ENCODE measurements at regions not wholly inside any gene's neighbourhood (a gene's known extent, or its start where the extent isn't known, plus 50 kb on each side); places are given as distances from the start of the nearest gene placed in this dataset.

DNA sequence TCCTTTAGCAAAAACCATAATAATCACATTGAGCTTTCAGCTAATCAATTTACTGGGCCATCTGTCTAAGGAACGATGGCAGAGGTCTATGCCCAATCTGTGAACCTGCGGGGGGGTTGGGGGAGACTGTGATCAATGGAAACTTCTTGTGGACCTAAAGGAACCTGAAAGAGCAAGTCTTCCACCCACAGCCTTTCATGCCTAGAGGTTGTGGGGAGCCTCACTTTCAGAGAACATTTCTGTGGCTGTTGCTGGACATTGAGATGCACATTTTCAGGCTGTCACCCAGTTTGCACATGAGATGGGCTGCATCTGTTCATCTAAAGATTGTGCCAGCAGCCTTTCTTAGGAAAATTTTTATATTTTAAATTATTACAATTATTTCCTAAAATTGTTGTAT, 310.0 kb upstream of the SPTLC3 start:
- no peak overlapping the region for H3K27ac ChIP-seq (ENCODE audit: low read depth, low read length)
- H4K20me1 ChIP-seq (ENCODE audit: insufficient read depth, low read length) = no peaks in the 10 kb centered on the region
- H3K27me3 Mint-ChIP-seq (ENCODE audit: low read depth, unreplicated experiment) = no peaks in the 10 kb centered on the region
- no peaks in the 10 kb centered on the region for H3K9me3 ChIP-seq (ENCODE audit: insufficient read depth, low read depth, low read length)
- no peak overlapping the region for H3K4me2 ChIP-seq (ENCODE audit: low read length)
- H3K36me3 Mint-ChIP-seq (ENCODE audit: low read depth, unreplicated experiment) = no peaks in the 10 kb centered on the region
- no peak for TF ChIP-seq EZH2 (IDR thresholded peaks at IDR 0.05; ENCODE audit: insufficient read depth, low read length)
- TF ChIP-seq, protein P1, sequence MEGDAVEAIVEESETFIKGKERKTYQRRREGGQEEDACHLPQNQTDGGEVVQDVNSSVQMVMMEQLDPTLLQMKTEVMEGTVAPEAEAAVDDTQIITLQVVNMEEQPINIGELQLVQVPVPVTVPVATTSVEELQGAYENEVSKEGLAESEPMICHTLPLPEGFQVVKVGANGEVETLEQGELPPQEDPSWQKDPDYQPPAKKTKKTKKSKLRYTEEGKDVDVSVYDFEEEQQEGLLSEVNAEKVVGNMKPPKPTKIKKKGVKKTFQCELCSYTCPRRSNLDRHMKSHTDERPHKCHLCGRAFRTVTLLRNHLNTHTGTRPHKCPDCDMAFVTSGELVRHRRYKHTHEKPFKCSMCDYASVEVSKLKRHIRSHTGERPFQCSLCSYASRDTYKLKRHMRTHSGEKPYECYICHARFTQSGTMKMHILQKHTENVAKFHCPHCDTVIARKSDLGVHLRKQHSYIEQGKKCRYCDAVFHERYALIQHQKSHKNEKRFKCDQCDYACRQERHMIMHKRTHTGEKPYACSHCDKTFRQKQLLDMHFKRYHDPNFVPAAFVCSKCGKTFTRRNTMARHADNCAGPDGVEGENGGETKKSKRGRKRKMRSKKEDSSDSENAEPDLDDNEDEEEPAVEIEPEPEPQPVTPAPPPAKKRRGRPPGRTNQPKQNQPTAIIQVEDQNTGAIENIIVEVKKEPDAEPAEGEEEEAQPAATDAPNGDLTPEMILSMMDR (IDR thresholded peaks at IDR 0.05; ENCODE audit: insufficient read depth, low read depth, low read length) = no peak
- DNase-seq (ENCODE audit: low read depth) (no peak), FAIRE-seq (no peak)
- no peaks in the 10 kb centered on the region for H3K36me3 ChIP-seq (ENCODE audit: insufficient read depth, low read length)
- no peaks in the 10 kb centered on the region for H3K4me1 Mint-ChIP-seq (ENCODE audit: low read depth, unreplicated experiment)
- H3K27me3 ChIP-seq (ENCODE audit: insufficient read depth, low read length) = no peaks in the 10 kb centered on the region
- H3K9me3 Mint-ChIP-seq (ENCODE audit: unreplicated experiment) = no peaks in the 10 kb centered on the region
- H3K79me2 ChIP-seq (ENCODE audit: insufficient read depth, low read length) = no peaks in the 10 kb centered on the region
- H3K27ac Mint-ChIP-seq (ENCODE audit: unreplicated experiment) = no peak overlapping the region
- no peaks in the 10 kb centered on the region for H3K4me1 ChIP-seq (ENCODE audit: insufficient read depth, low read length)
- no peak overlapping the region for H3K4me3 ChIP-seq (ENCODE audit: insufficient read depth, low read depth, low read length)
- H3K9ac ChIP-seq (ENCODE audit: low read length) = no peak overlapping the region
- H2AFZ ChIP-seq (ENCODE audit: low read depth, low read length) = no peak overlapping the region
- H3K4me3 Mint-ChIP-seq (ENCODE audit: unreplicated experiment) = no peak overlapping the region

DNA sequence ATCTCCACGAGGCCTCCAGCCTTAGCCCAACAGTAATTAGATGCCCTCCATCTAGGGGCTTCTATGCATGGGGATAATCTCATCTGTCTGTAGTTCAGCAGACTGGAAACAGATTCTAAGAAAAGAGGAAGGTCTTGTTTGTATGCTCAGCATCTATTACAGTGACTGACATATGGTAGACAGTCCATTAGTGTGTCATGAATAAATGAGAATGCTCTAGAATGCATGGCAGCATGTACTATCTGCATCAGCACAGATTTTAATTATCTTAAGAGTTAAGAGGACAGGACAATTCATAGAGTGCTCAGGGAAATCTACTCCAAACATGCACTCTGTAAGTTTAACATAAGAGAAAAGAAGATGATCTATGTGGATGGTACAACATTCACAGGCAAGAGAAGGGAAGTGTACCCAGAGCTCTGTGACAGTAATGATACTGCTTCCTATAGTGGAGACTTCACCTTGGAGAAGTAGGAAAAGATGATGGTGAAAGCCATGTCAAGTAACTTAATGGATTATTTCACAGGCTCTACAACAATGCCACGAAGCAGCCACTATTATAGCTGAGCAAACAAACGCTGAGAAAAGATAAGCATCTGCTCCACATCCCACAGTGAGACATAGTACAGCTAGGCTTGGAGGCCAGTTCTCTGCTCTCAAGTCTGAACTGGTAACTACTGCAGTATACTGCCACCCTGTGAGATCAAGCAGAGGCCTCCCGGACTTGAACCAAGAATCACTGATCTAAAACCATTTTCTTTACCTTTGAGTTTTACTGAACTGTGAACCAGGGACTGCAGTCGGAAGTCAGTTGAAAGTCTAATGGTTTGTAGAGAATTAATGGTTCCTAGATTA, 309.2 kb upstream of the SPTLC3 start:
- no peak overlapping the region for H3K27ac ChIP-seq (ENCODE audit: low read depth, low read length)
- no peak overlapping the region for H3K27ac Mint-ChIP-seq (ENCODE audit: unreplicated experiment)

More for the DNA sequence above, 309.2 kb upstream of the SPTLC3 start:
- TF ChIP-seq EZH2 (IDR thresholded peaks at IDR 0.05; ENCODE audit: insufficient read depth, low read length) = no peak
- TF ChIP-seq, protein P1 (IDR thresholded peaks at IDR 0.05; ENCODE audit: insufficient read depth, low read depth, low read length) = no peak
- Histone ChIP-seq H3K4me1 (ENCODE audit: insufficient read depth, low read length) (no peaks in the 10 kb centered on the region), H4K20me1 (ENCODE audit: insufficient read depth, low read length) (no peaks in the 10 kb centered on the region), H3K36me3 (ENCODE audit: insufficient read depth, low read length) (no peaks in the 10 kb centered on the region), H3K27me3 (ENCODE audit: insufficient read depth, low read length) (no peaks in the 10 kb centered on the region), H3K9ac (ENCODE audit: low read length) (no peak overlapping the region), H3K4me2 (ENCODE audit: low read length) (no peak overlapping the region), H3K4me3 (ENCODE audit: insufficient read depth, low read depth, low read length) (no peak overlapping the region), H2AFZ (ENCODE audit: low read depth, low read length) (no peak overlapping the region), H3K79me2 (ENCODE audit: insufficient read depth, low read length) (no peaks in the 10 kb centered on the region), H3K9me3 (ENCODE audit: insufficient read depth, low read depth, low read length) (no peaks in the 10 kb centered on the region)
- Mint-ChIP-seq H3K9me3 (ENCODE audit: unreplicated experiment) (no peaks in the 10 kb centered on the region), H3K36me3 (ENCODE audit: low read depth, unreplicated experiment) (no peaks in the 10 kb centered on the region), H3K27me3 (ENCODE audit: low read depth, unreplicated experiment) (no peaks in the 10 kb centered on the region), H3K4me3 (ENCODE audit: unreplicated experiment) (no peak overlapping the region), H3K4me1 (ENCODE audit: low read depth, unreplicated experiment) (no peaks in the 10 kb centered on the region)
- DNase-seq (ENCODE audit: low read depth) = no peak
- no peak for FAIRE-seq
